Endothelial cell of umbilical vein (primary cell): ENCODE measurements at regions not wholly inside any gene's neighbourhood (a gene's known extent, or its start where the extent isn't known, plus 50 kb on each side); places are given as distances from the start of the nearest gene placed in this dataset.

Experiments
- BruUV-seq: library from RNA; stranded (reverse); fragments of 400-500 nt; replicated peaks from 2 replicates; lab custom pipeline; 2021; lab: Mats Ljungman, UMichigan
- CTCF ChIA-PET: fragments of 300-600, 350-600 bp; sonication (Branson Sonifier 250); formaldehyde crosslinking; loops from one replicate; lab custom pipeline; 2021; ENCODE audit warnings: antibody characterized with exemption, inconsistent platforms; lab: Charles Lee
- POLR2A ChIA-PET: fragments of 300-600, 350-600 bp; sonication (Branson Sonifier 250); formaldehyde crosslinking; loops from one replicate; lab custom pipeline; 2021; ENCODE audit warnings: antibody characterized with exemption, inconsistent platforms; lab: Charles Lee
- DNase-seq: peaks from one replicate; pipeline ENCODE4 v3.0.0-alpha.2; 2011; ENCODE audit warnings: low read depth, low spot score
- FAIRE-seq: peaks from 2 replicates; lab custom pipeline; 2011; peaks lifted over from hg19 to GRCh38; lab: Jason Lieb, UNC
- H2AFZ ChIP-seq: 2 replicates; pipeline ENCODE4 v1.6.0; 2012; ENCODE audit warnings: low read depth, low read length, control low read depth, inconsistent platforms
- H3K27ac ChIP-seq: 2 replicates; pipeline ENCODE4 v1.5.1; 2011; ENCODE audit warnings: low read depth, mild to moderate bottlenecking, control low read depth, low read length, moderate library complexity; ENCODE audit not compliant: insufficient read depth
- H3K27me3 ChIP-seq, 2 experiments: 2 replicates each; pipeline versions ENCODE4 v1.6.0 to v1.6.1; 2011; ENCODE audit warnings: low read length in 2 of 2, mixed read lengths in 1 of 2; ENCODE audit not compliant: control insufficient read depth in 2 of 2, insufficient read depth in 2 of 2
- H3K36me3 ChIP-seq, 2 experiments: 2 replicates in 1 of 2; 3 replicates in 1 of 2; pipeline ENCODE4 v1.5.1; 2011; ENCODE audit warnings: low read length in 2 of 2, mild to moderate bottlenecking in 1 of 2, moderate library complexity in 1 of 2; ENCODE audit not compliant: control insufficient read depth in 2 of 2, insufficient read depth in 2 of 2; ENCODE audit errors: extremely low read depth in 1 of 2
- H3K4me1 ChIP-seq: 3 replicates; pipeline ENCODE4 v1.5.1; 2011; ENCODE audit warnings: mild to moderate bottlenecking, low read length; ENCODE audit not compliant: control insufficient read depth, insufficient read depth; ENCODE audit errors: extremely low read depth
- H3K4me2 ChIP-seq: 2 replicates; pipeline ENCODE4 v1.6.1; 2011; ENCODE audit warnings: low read length, control low read depth, mixed read lengths; ENCODE audit not compliant: insufficient read depth
- H3K4me3 ChIP-seq, 3 experiments: fragments of 200-600 bp in 1 of 3; sonication (generic), shearing (Covaris generic) in 1 of 3; replicated peaks in 1 of 3; 2 replicates each; pipeline ENCODE4 v1.5.1; 2011 to 2016; ENCODE audit warnings: control low read depth in 3 of 3, low read length in 3 of 3, mild to moderate bottlenecking in 2 of 3, inconsistent platforms in 1 of 3, low read depth in 1 of 3, moderate library complexity in 1 of 3; ENCODE audit not compliant: insufficient read depth in 1 of 3
- H3K79me2 ChIP-seq: 2 replicates; pipeline ENCODE4 v1.6.0; 2012; ENCODE audit warnings: low read length, inconsistent platforms; ENCODE audit not compliant: control insufficient read depth, insufficient read depth
- H3K9ac ChIP-seq: replicated peaks from 2 replicates; pipeline ENCODE3; 2011; ENCODE audit warnings: low read length, control low read depth; ENCODE audit not compliant: insufficient read depth; ENCODE audit errors: extremely low read depth
- H3K9me1 ChIP-seq: replicated peaks from 3 replicates; pipeline ENCODE4 v1.6.0; 2011; ENCODE audit warnings: mild to moderate bottlenecking, low read length; ENCODE audit not compliant: control insufficient read depth, insufficient read depth; ENCODE audit errors: extremely low read depth
- H3K9me3 ChIP-seq: replicated peaks from 2 replicates; pipeline ENCODE4 v1.5.1; 2012; ENCODE audit warnings: low read length, inconsistent platforms; ENCODE audit not compliant: control insufficient read depth, insufficient read depth
- H4K20me1 ChIP-seq: replicated peaks from 2 replicates; pipeline ENCODE3; 2011; ENCODE audit warnings: mild to moderate bottlenecking, low read length; ENCODE audit not compliant: control insufficient read depth, insufficient read depth; ENCODE audit errors: extremely low read depth
- CTCF ChIP-seq, 2 donors: IDR thresholded peaks; 1 replicate in 1 of 2; 2 replicates in 1 of 2; pipeline ENCODE4 v1.5.1; 2011; ENCODE audit warnings: low read length in 2 of 2, mild to moderate bottlenecking in 2 of 2, moderate library complexity in 2 of 2, control low read depth in 1 of 2, inconsistent platforms in 1 of 2, low read depth in 1 of 2; ENCODE audit not compliant: insufficient read depth in 1 of 2; ENCODE audit errors: extremely low read depth in 1 of 2
- EZH2 ChIP-seq: IDR thresholded peaks from 2 replicates; pipeline ENCODE4 v1.6.1; 2012; ENCODE audit warnings: borderline replicate concordance, low read depth, mild to moderate bottlenecking, moderate library complexity, low read length, inconsistent platforms; ENCODE audit not compliant: severe bottlenecking
- FOS ChIP-seq: IDR thresholded peaks from 2 replicates; pipeline ENCODE4 v1.6.1; 2011; ENCODE audit warnings: mild to moderate bottlenecking, low read length, moderate library complexity, borderline replicate concordance; ENCODE audit not compliant: insufficient read depth
- GATA2 ChIP-seq: IDR thresholded peaks from 2 replicates; pipeline ENCODE4 v1.7.0; 2011; ENCODE audit warnings: low read depth, mild to moderate bottlenecking, moderate library complexity, mixed read lengths, low read length; ENCODE audit not compliant: insufficient read length, insufficient read depth
- JUN ChIP-seq: IDR thresholded peaks from 2 replicates; pipeline ENCODE4 v1.6.1; 2011; ENCODE audit warnings: borderline replicate concordance, low read depth; ENCODE audit not compliant: insufficient read length, insufficient read depth
- MAX ChIP-seq: IDR thresholded peaks from 2 replicates; pipeline ENCODE4 v1.6.1; 2011; ENCODE audit not compliant: insufficient read depth, insufficient read length
- MYC ChIP-seq: IDR thresholded peaks from one replicate; pipeline ENCODE4 v1.6.1; 2011; ENCODE audit warnings: mild to moderate bottlenecking, low read depth, low read length
- POLR2A ChIP-seq: IDR thresholded peaks from 2 replicates; pipeline ENCODE4 v1.6.1; 2012; ENCODE audit warnings: low read depth, mild to moderate bottlenecking, control low read depth, low read length
- POLR2AphosphoS5 ChIP-seq: IDR thresholded peaks from 2 replicates; pipeline ENCODE4 v1.6.1; 2012; ENCODE audit warnings: low read depth, mild to moderate bottlenecking, control low read depth, low read length, moderate library complexity; ENCODE audit not compliant: insufficient read depth
- dilution Hi-C: fragments of 300-500 bp; cut with MboI; formaldehyde crosslinking; loops from one replicate; pipeline ENCODE4 v1.15.0; 2019; ENCODE audit warnings: low sequenced_read_pairs; ENCODE audit not compliant: extremely low pct_ligation_motif_present
- intact Hi-C: fragments of 100-400 bp; cut with micrococcal nuclease; formaldehyde crosslinking; loops from one replicate; pipeline ENCODE4 v1.10.0; 2022

GRCh38 chr2:106943468-106944200 lies 57.7 kb upstream of the ST6GAL2 start:
- POLR2A ChIA-PET: no interaction called here
- BruUV-seq: no TSS peak
- TF ChIP-seq POLR2A: no peak
- no peak for TF ChIP-seq POLR2AphosphoS5
- no peak for TF ChIP-seq MAX
- no peak for TF ChIP-seq JUN
- TF ChIP-seq EZH2: no peak
- TF ChIP-seq FOS: no peak
- no peak for TF ChIP-seq CTCF (IDR thresholded peaks at IDR 0.05; ENCODE audit: extremely low read depth in 1 of 2, insufficient read depth in 1 of 2, low read depth in 1 of 2, low read length in 2 of 2)
- TF ChIP-seq MYC: no peak
- no peak for TF ChIP-seq GATA2
- no peaks in the 10 kb centered on the region for H3K9me3 ChIP-seq
- FAIRE-seq (no peak), DNase-seq (no peak)
- dilution Hi-C loops: no loop called here
- no peak overlapping the region for H3K27ac ChIP-seq
- H3K79me2 ChIP-seq: no peaks in the 10 kb centered on the region
- no peaks in the 10 kb centered on the region for H3K36me3 ChIP-seq
- no peak overlapping the region for H3K4me3 ChIP-seq
- H3K27me3 ChIP-seq: no peaks in the 10 kb centered on the region
- H3K9me1 ChIP-seq: no peaks in the 10 kb centered on the region
- no peak overlapping the region for H3K4me2 ChIP-seq
- intact Hi-C loops: no loop called here
- no peaks in the 10 kb centered on the region for H4K20me1 ChIP-seq
- H3K4me1 ChIP-seq: no peaks in the 10 kb centered on the region
- H3K9ac ChIP-seq: no peak overlapping the region
- H2AFZ ChIP-seq: no peak overlapping the region
- CTCF ChIA-PET: no interaction called here
